Islet of Langerhans (tissue), 1 donor: ENCODE measurements at regions not wholly inside any gene's neighbourhood (a gene's known extent, or its start where the extent isn't known, plus 50 kb on each side); places are given as distances from the start of the nearest gene placed in this dataset.

Experiments
- FAIRE-seq: peaks from one replicate; lab custom pipeline; 2011; peaks lifted over from hg19 to GRCh38; lab: Jason Lieb, UNC

GRCh38 chr2:66962716-66963115, 434.4 kb upstream of the ETAA1 start:
- FAIRE-seq = no peak

DNA sequence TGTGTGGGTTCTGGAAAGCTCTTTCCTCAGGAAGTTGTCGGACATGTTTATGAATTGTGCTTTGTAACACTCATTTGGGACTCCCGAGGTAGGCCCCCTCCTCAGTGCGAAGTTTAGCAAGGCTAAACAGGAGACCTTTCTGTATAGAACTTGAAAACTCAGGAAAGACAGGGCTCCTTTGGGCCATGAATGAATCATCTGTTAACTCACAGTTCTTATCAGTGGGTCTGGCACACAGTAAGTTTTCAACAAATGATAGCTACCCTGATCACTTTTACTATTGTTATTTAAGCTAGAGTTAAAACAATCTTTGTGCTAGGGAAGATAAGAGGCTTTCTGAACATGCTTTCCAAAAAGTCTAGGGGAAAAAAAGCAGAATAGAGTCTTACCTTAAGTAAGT, 430.5 kb upstream of the ETAA1 start:
- no peak for FAIRE-seq

DNA sequence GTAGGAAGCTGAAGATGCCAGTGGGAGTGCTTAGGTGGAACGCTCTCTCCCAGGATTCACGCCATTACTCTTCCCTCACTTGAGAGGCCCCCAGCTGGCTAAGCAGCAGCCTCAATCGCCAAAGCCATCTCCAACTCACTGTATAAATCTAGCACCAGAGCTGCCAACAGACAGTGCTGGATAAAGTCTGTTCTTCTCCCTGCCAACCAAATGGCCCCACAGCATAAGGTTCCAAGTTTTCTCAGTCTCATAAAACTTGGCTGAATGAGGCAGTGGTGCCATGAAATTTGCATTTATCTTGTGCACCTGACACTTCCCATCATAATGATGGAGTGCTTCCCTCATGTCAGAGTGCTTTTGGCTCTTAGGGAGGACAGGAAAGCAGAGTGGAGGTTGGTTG, 428.2 kb upstream of the ETAA1 start:
- no peak for FAIRE-seq

- no peak for FAIRE-seq
Measured at GRCh38 chr2:66981074-66981473, 416.1 kb upstream of the ETAA1 start.

DNA sequence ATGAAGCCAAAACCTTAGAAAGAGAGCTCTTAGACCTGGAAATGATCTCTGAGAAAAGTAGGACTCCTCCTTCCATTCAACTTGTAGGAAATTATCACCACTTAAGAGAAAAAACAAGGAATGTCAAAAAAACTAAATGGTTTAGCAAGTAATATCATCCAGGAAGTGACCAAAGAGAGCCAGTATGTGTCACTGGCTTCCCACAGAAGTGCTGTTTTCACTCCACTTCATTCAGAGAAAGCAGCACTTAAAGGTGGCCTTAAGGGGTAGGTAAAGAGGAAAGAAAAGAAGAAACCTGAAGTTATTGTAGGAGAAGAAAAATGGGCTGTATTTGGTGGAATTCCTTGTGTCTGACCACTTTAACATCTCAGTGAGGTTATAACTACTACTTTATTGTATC, 414.4 kb upstream of the ETAA1 start:
- peak; percentile 49 for FAIRE-seq

GRCh38 chr2:66984864-66985263, 412.3 kb upstream of the ETAA1 start:
- no peak for FAIRE-seq

DNA sequence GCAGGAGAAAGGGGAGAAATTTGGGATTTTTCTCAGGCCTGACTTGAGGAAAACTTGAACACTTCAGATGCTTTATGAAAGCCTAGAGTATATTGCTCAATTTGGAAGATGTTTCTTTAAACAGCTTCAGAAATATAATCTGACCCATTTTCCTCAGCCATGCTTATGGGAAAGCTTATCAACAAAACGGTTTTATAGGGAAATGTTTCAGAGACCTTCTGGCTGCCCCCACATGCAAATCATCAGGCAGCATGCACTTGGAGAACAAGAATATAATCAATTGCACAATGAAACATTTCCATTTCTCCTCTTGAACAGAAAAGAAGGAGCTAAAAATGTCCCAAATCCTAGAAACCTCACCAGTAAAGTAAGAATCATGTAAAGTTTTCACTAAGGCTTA, 411.2 kb upstream of the ETAA1 start:
- FAIRE-seq = no peak

DNA sequence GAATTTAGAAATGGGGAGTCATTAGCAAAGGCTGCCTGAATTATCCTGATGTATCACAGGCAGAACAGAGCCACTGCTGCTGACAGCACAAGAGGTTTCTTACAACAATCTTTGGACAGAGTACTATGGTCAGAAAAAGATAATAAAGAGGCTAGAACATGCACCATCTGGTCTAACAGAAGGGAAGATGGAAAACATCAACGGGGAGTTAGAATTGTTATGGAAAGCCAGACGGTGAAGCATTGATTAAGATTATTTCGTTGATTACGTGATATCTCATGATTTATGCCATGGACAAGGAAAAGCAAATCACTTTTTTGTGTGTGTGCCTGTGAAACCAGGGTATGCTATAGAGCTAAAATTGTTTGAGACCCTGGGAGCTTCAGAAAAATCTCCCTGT, 409.4 kb upstream of the ETAA1 start:
- no peak for FAIRE-seq

DNA sequence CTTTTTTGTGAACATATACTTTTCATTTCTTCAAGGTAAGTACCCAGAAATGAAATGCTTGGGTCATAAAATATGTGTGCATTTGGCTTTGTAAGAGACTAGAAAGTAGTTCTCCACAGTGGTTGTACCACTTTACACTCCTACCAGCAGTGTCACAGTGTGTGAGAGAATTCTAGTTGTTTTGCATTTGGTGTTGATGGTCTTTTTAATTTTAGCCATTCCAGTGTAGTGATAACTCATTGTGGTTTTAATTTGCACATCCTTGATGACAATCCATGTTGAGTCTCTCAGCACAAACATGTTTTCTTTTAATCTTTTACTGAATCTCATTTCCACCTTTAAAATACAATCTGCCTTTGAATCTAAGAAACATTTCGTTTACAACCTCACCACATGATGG, 402.5 kb upstream of the ETAA1 start:
- FAIRE-seq = no peak

- no peak for FAIRE-seq
Measured at GRCh38 chr2:66995636-66996035, 401.5 kb upstream of the ETAA1 start.

GRCh38 chr2:67002618-67003371, 394.3 kb upstream of the ETAA1 start:
- no peak for FAIRE-seq

- FAIRE-seq = no peak
Measured at GRCh38 chr2:67006373-67006960, 390.7 kb upstream of the ETAA1 start.

GRCh38 chr2:67008155-67008554, 389.0 kb upstream of the ETAA1 start:
- FAIRE-seq = no peak

DNA sequence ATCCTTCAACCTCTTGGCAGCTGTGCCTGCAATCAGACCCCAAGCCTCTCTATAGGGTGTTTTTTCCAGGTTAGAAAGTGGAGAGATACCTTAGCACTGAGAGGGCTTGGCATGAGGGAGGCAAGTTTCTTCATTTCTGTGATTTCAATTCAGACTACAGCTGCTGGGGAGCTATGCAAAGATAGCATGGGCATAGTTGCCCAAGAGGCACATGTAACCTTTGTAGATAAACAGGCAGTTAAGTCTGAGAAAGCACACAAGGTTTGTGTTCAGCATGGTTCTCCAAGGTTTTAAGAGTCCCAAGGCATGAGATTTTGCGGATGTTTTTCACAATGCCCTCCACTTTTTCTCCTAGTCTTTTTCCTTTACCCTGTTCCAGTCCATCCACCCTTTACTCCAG, 385.0 kb upstream of the ETAA1 start:
- FAIRE-seq = no peak

DNA sequence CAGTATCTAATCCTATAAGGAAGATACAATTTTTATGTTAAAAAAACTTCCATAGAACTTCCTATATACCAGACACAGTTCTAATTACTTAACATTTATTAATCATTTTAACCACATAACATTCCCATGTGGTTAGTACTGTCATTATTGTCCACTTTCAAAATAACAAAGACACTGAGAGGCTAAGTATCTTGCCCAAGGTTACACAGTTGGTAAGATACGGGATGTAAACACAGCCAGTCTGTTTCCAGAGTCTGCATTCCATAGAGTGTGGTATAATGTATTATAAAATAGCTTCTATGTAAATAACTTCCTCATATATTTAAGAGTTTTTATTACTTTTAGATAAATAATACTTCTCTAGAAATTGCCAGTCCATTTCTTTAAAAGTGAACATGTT, 383.3 kb upstream of the ETAA1 start:
- no peak for FAIRE-seq

DNA sequence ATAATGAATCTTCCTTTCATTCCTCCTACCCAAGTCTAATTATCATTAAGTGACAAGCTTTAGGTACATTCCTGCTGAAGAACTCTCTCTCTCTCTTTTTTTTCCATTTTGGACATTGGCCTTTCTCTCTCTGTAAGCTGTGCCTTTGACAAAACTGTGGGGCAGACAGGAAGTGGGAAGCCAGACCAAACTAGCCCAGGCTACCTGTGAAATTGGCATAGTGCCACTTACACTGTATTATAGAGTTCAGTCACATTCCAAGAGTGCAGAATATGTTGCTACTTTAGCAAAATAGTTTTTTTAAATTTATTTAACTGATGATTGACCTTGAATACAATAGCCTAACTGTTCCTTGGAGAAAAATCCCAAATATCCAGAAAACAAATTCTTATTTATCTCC, 381.5 kb upstream of the ETAA1 start:
- FAIRE-seq = no peak

DNA sequence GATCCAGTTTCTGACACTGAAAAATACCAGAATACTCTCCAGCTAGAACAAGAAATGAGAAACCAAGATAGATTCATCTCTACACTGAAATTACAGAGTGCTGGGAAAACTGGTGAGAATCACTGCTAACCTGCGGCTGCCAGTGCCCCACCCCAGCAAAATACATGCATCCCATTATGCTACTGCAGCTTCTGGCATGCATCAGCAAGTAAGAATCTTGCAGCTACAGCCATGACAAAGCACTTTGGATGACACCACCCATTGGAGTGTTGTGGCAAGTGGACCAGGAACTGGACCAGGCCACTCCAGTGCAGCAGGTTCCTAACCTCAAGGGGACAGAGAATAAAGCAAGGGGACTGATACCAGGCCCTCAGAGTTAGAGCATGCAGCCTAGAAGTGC, 378.8 kb upstream of the ETAA1 start:
- FAIRE-seq = no peak

DNA sequence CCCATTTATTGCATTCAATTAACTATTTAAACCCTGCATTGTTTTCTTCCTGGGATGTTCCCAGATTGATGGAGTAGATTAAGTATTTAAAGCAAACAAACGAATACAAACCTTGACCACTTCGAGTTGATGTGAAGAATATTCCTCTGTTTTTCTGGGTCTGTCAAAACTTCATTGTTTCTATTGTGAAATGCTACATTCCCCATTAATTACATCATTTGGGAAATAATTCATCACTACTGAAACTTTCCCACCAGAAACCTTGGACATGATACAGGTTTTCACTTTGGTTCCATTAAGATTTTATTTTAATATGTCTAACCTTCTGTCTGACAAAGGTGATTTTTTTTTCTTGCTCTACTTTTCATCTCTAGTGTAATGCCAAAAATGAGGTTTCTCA, 365.1 kb upstream of the ETAA1 start:
- FAIRE-seq = no peak

DNA sequence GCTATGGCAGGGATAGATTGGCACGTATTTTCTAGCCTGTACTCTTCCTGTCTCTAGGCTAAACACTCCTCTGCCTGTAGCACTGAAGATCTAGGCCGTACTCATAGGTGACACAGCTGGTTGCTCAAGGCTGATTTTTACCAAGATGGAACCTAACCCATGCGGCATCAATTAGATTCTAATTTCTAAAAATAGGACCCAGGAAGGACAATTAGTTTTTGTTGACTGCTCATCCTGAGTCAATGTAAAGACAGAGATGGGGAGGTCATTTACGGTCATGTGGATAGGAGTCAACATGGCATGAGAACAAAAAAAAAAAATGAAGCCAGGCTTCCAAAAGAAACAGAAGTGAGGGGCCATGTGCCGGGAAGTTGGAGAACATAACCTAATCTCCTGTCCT, 360.7 kb upstream of the ETAA1 start:
- no peak for FAIRE-seq

- FAIRE-seq = peak; percentile 97
Measured at GRCh38 chr2:67037655-67038054, 359.5 kb upstream of the ETAA1 start.

DNA sequence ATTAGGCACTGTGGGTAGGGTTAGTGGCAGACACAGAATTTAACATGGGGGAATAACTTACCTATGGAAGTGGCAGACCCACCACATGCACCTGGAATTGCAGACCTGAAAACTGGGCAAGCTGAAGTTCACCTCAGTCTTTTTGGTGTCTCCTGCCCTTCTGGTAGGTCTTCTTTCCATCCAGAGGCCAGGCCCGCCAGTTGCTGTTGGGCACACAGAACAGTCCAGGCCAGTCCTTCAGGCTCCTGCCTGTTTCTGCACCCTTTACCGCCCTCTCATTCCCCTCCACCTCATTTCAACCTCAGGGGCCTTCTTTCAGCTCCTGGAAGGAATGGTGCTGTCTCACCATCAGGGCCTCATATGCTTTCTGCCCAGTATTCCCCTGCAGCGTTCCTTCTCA, 358.9 kb upstream of the ETAA1 start:
- FAIRE-seq = no peak

- FAIRE-seq = no peak
Measured at GRCh38 chr2:67039058-67039457, 358.1 kb upstream of the ETAA1 start.

GRCh38 chr2:67039517-67040103, 357.5 kb upstream of the ETAA1 start:
- FAIRE-seq = peak; percentile 77

DNA sequence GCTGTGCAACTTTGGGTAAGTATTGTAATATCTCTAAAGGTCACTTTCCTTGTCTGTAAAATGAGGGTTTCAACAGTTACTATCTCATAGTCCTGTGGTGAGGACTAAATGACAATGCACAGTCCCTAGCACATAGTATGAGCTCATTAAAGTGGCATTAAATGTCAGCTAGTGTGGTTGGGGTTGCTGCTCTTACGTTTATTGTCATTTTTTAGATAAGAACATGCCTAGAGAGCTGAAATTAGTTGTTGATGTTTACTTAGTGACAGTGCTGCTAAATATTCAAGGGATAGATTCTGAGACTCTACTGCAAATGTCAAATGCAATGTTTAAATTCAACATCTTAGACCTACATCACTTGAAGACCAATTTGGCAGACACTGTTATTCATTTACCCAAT, 356.1 kb upstream of the ETAA1 start:
- FAIRE-seq = no peak
